HuH-7.5 (cell line): ENCODE measurements at regions not wholly inside any gene's neighbourhood (a gene's known extent, or its start where the extent isn't known, plus 50 kb on each side); places are given as distances from the start of the nearest gene placed in this dataset.

Experiments used
- DNase-seq: peaks from one replicate; pipeline ENCODE4 v3.0.0; 2011; ENCODE audit warnings: low spot score

DNA sequence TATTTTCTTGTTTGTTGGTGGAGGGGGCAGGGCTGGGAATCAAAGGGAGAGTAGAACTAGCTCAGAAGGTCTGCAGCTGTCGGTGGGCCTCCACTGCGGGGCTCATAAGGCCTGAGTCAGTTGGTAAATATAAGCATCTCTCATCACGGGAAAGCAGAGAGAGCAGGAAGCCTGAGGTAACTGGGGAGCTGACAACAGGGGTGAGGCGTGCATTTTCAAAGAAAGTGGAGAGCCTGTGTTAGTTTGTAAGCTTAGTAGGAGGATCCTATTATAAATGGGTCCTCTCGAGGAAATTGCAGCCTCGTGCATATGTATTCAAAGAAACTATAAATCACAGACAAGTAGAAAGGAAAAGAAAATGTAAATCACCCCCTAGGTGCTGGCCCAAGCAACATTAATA lies 221.0 kb upstream of the CDH13 start:
- no peak for DNase-seq

DNA sequence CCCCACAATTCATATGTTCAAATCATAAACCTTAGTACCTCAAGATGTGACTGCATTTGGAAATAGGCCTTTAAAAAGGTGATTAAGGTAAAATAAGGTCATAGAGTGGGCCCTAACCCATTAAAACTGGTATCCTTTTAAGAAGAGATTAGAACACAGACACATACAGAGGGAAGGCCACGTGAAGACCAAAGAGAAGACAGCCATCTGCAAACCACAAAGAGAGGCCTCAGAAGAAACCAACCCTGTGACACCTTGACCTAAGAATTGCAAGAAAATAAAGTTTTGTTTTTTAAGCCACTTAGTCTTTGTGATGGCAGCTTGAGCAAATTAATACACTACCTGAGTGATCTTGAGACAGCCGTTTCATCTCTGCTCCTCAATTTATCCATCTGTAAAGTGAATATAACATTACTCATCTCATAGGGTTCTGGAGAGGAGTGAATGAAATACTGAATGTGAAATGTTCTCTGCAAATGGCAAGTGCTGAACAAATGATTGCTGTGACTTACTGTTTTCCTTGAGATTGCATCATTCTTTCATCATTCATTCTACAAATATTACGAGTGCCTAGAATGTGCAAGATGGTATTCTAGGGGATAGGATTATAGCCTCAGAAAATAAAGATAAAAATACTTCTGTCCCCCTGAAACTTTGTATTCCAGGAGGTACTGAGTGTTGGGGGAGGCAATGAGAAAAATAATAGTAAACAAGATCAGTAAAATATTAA lies 222.0 kb upstream of the CDH13 start:
- DNase-seq = no peak

DNA sequence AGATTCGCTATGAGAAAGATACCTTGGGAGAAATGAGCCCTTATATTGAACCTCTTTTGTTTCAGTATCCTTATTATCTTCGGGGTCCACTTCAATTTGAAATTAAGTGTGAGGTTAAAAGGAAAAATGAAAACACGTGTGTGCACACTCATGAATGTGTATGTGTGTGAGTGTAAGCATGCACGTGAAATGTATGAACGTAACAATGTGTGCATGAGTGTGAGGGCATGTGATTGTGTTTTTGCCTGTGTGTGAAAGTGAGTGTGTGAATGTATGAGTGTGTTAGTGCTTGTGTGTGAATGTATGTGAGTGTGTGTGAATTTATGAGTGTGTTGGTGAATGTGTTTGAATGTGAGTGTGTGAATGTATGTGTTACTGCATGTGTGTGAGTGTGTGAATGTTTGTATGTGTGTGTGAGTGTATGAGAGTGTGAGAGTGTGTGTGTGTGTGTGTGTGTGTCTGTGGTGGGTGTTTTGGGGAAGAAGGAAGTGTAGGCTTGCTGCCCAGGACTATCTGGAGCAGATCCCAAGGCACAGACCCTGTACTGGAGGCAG lies 224.0 kb upstream of the CDH13 start:
- no peak for DNase-seq

DNA sequence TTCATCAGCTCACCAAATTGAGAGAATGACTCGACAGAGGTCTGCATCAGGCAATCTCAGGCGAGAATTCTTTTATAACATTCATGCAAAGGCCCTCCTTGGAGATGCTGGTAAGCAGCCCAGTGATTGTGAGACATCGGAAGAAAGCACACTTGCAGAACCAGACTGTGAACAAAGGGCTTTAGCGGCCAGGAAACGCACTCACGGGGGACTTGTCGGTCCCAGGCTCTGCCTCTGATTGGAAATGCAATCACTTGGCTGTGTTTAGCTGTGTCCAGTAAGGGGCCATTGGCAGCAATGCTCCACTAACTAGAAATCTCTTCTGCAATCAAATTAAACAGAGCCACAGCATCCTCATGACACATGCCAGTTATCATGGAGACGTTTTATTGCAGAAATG lies 226.7 kb upstream of the CDH13 start:
- DNase-seq = no peak

DNA sequence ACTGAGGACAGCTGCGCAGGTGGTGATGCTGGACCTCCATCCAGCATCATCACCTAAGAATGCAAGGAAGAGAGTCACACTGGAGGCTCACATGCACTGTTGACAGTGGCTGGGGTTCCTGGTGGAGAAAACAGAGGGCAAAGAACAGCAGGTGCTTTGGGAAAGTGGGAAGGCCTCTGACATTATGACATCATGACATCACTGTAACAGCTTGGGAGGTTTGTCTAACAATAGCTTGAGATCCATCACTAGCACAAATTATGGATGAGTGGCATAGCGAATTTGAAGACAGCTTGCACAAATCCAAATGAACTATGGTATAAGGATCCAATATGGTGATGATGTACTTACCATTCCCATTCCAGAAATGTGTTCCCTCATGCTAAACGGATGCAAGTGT lies 226.5 kb upstream of the MPHOSPH6 start:
- no peak for DNase-seq

DNA sequence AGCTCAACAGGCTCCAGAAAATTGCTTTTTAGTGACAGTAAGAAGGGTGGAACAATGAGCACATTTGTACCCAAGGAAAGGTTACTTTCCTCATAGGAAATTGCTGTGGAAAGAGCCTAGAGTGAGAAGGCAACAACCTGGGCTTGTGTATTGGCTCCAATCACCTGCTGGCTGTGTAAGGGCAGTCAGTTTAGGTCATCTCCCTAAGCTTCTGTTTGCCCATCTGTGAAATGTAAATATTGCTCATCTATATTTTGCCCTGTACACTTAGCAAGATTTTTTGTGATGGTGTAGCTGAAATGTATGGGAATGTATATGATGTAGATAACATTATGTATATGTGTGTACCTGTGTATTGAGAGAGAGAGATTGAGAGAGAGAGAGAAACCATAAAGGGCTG lies 225.2 kb upstream of the MPHOSPH6 start:
- DNase-seq = no peak

DNA sequence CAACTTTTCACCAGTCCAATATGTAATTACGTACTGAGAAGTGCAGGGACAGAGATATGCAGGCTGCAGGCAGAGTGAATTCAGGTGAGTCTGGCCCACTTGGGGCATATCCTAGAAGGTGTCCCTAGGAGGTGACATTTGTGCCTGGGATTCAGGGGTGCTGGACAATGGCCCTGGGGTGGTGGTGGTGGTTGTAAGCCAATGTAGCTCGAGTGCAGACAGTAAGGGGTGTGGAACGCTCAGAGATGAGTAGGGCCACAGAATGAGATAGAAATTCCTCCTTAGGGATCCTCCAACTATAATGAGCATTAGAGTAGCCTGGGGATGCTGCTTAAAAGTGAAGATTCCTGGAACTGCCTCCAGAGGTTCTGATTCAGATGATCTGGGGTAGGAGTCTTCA lies 221.7 kb upstream of the MPHOSPH6 start:
- DNase-seq = no peak

DNA sequence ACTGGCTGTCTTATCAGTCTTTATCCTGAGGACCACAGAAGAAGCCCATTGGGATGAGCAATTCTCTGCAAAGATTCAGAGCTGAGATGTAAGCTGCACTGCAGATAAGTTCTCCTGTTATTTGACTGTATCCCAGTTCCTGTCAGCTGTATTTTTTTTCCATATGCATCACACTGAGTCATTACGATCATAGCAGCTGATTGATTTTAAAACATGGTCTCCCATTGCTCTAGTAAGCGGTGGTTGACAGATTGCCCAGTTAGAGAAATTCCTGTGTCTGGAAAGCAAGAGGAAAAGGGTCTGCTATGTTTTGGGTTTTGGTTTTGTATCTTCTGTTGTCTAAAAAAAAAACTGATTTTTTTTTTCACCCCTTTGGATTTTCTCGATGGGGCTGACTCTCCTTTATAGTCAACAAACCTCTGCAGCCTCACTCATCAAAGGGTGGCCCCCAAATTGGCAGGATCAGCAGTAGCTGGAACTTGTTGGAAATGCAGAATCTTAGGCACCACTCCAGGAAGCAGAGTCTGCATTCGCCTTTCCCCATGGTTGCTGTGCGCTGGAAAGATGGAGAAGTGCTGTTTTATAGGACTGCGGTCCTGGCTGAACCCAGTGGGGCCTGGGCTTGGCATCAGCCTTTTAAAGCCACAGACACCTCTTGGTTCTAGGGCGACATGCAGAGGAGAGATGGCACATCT lies 220.1 kb upstream of the MPHOSPH6 start:
- DNase-seq = no peak

DNA sequence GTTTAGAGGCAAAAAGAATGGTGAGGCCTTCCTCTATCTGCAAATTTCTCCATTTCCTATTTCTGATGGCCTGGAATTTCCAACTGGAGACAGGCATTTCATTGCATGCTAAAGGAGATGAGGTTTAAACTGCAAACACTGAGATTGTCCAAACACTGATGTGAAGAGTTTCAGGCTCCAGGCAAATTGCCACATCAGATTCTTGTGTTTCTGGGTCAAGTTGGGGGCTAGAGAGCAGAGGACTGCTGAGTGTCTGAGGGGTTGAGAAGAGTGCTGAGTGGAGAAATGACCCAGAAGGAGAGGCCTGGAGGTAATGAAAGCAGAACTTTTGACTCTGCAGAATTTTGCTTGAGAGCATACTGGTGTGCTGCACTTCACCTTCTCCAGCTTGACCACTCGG lies 216.7 kb upstream of the MPHOSPH6 start:
- no peak for DNase-seq

DNA sequence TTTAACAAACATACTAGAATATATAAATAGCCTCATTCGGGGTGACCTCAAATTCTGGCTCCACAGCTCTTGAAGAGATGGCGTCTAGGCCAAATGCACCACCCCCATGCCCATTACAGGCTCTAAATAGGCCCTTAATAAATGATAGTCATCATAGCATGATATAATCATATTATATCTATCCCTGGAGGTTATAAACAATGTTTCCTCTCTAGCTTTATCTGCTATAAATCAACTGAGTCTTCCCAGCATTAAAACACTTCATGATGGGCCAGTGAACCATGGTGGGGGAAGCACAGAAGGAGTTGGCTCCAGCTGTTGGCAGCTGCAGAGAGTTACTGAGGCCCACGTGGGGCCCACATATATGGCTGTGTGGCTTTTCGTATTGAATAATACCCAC lies 214.9 kb upstream of the MPHOSPH6 start:
- DNase-seq = no peak

DNA sequence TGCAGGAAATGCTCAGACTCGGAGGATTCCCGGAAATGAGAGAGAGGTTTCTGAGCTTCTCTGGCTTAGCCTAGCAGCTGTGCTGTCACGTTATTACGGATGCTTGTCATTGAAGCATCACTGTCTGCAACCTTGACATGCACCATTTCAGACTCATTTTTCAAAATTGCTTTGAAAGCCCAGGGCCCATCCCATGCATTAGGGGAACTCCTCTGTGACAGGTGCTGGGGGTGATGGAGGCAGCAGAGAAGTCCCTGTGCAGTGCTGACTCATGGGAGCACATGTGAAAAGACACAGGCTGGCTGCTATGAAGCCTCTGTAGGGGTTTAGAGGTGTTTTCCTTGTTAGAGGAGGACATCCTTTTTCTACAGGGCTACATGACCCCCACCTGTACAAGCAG lies 214.0 kb upstream of the MPHOSPH6 start:
- DNase-seq = no peak

DNA sequence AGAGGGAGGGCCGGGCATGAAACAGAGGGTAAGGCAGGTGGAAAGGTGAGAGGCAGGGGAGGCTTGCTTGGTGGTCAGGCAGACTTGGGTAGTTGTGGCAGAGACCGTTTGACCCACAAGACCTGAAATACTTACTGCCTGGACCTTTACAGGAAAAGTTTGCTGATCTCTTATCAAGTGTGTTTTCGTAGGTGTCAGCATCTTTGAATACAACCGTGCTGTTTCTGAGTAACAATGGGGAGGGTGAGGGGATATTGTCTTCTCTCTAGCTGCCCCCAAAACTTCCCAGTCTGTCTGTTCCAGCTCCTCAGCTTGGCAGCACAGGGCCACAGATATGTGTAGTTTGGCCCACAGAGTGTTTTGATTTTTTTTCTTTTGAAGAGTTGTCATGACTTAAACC lies 212.5 kb upstream of the MPHOSPH6 start:
- DNase-seq = no peak

DNA sequence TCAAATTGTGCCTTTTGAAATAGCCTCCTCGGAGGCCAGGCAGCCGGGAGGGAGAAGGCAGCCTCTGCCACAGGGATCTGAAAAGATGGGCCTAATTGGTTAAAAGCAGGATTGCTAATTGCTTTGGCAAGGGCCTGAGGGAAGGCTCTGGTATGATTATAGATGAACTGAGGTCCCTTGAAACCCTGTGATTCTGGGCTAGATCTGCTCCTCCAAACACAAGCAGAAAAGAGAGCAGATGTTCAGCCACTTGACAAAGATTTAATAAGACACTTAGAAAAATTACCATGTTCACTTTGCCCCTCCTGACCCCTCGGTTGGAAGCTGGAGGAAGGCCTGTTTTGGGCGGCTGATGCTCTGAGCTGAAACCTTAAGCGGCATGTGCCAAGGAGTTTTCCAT lies 209.5 kb upstream of the MPHOSPH6 start:
- no peak for DNase-seq

DNA sequence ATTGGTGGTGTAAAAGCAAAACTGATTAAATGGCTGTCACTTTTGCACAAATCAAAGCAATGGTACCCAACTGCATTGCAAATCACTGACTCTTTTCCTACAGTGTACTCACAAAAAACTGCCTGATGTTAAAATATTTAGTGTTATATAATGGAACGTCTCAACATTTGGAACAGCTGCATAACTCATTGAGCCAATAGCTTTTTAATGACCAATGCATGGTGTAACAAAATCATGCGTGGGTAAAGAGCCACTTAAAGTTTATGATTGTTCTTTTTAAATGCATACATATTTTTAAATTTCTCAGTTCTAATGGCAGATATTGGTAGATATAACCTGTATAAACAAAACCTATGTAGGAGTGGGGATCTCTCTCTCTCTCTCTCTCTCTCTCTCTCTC lies 204.0 kb upstream of the MPHOSPH6 start:
- no peak for DNase-seq

DNA sequence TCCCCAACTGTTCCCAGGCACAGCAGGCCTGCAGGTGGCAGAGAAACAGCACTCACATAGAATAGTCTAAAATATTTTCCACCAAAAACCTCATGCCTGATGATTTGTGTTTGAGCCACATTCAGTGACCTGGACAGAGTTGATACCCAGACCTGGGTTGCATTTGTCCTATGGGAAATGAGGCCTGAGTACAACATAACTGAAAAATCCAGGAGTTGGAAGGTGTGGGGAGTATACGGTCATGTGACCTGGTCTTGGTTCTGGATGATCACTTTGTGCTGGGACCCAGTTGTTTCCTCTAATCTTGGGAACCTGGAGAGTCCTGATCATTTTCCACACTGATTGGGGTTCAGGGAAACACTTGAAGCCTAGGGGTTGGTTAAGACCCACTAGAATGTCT lies 200.3 kb upstream of the MPHOSPH6 start:
- DNase-seq = no peak

DNA sequence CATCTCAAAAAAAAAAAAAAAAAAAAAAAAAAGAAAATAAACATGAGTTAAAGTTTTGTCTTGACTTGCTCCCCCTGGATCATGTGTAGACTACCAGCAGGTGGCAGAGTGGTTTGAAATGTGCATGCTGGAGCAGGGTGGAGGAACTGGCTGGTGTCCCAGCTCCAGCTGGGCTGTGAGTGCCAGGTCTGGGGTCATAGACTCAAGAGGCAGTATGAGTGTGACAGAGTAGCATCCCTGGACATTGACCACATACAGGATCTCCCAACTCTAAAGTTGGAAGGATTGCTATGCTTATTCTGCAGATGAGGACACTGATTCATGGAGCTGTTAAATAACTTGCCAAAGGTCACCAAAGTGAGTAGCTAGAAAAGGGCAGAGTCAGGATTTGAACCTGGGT lies 198.0 kb upstream of the MPHOSPH6 start:
- peak; percentile 41 for DNase-seq

DNA sequence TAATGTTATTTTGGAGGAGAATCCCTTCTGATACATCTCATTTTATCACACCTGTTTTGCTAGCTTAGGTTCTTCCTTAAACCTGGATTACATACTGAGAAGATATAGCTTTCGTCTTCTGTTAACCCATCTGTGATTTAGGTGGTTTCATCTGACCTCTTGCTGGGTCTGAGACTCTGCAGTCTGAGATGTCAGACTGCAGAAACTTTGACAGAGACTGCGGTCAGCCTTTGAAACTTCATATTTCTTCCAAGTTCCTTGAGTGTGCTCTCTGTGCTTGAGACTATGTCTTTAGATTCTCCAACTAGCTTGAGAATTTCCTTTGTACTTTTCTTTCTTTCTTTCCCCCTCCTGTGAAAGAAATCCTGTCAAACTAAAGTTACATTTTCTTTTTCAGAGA lies 196.4 kb upstream of the MPHOSPH6 start:
- no peak for DNase-seq

DNA sequence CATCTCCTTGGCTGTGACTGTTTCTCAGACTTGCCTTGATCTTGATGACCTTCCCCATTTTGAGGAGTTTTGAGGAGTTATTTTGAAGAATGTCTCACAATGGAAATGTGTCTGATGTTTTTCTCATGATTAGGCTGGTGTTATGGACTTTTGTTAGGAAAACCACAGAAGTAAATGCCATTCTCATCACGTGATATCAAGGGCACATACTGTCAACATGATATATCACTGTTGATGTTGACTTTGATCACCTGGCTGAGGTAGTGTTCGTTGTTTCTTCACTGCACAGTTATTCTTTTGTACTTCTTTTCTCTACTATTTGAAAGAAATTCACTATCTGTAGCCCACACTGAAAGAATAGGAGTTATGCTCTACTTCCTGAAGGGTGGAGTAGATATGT lies 194.7 kb upstream of the MPHOSPH6 start:
- DNase-seq = no peak

DNA sequence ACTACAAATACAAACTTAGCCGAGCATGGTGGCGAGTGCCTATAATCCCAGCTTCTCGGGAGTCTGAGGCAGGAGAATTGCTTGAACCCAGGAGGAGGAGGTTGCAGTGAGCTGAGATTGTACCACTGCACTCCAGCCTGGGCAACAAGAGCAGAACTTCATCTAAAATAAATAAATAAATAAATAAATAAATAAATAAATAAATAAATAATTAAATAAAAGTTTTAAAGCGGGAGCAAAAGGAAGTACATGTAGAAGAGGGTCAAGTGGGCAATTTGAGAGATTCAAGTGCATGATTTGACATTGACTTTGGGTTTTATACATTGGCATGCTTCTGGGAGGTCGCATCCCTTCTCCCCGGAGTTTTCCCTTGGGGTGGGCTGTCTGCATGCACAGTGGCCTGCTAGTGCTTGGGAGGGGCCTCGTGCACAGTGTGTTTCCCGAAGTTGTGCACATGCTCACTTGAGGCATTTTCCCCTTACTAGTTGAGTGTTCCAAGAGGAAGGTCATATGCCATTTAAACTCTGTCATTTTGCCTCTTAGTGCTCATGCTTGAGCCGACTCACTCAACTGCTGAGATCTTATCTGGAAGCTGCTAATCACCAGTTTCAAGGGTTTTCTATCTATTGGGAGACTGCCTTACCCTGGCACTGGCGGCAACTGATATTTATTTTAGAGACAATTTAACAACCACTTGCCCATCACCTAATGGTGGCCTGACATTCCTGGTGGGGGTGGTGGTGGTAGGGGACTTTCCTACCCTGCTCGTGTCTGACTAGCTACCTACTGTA lies 193.2 kb upstream of the MPHOSPH6 start:
- no peak for DNase-seq

DNA sequence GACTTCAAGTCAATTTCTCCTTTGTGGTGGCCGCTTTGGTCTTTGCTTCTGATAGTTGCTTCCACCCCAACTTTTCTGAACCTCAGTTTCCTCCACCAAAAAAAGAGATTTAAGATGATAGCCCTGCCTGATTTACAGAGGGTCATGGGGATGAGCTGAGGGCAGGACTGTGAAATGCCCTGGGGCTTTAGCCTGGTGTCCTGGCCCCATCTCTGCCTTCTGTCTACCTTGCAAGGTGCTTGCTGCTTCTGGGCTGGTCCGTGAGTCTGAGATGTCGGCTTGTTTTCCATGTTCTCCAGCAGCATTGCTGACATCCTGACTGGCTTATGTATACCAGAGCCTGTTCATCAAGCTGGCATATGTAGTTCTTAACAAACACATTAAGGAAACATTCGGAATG lies 191.9 kb upstream of the MPHOSPH6 start:
- no peak for DNase-seq

DNA sequence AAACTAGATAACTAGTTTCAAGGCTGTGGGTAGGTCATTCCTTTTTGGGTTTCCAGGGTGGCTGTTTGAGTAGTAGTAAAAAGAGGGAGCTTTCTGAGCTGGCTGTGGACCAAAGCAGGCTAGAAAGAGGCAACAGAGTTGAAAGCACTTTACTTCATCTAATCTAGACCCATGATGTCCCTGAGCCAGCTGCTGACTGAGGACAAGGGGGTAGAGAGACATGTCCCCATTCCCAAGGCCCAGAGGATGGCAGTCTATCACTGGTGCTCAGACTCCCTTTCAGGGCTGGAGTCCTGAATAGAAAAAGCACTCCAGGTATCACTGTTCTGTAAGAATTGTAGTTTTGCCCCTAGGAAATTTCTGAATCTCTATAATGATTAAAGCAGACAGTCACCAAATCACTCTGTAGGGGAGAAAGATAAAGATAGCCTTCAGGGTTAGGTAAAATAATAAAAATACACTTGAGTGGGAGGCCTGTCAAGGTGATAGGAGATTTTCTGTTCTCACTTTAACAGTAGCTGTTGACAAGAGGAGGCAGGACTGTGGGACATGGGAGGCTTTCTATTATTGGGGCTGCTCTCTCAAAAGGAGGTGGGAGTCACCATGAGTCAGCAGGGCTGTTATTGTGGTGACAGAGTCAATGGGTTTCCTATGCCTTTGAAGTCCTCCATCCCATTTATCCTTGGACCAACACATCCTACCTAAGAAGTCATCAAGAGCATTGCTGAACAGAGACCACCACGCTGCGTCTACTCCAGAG lies 190.2 kb upstream of the MPHOSPH6 start:
- no peak for DNase-seq

DNA sequence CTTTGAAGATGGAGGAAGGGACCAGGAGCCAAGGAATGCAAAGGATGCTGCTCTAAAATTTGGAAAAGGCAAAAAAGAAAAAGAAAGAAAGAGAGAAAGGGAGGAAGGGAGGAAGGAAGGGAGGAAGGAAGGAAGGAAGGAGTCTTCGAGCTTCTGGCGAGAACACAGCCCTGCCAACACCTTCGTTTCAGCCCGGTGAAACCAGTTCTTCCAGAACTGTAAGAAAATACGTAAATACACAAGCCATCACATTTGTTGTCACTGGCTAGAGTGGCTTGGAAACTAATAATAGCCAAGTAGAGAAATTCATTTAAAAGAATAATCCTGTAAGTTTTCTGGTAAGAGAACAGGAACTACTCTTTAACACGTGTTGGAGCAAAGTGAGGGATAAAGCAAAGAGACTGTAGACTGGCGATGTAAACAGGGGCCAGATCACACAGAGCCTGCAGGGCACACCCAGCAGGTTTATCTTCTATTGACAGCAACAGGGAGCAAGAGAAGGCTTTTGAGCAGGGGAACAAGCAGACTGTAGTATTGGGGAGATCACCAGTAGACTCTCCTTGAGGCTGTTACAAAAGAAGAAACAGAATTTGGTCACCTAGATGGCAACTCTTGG lies 188.7 kb upstream of the MPHOSPH6 start:
- no peak for DNase-seq
